Fibroblast of skin of left biceps (primary cell): ENCODE measurements at regions not wholly inside any gene's neighbourhood (a gene's known extent, or its start where the extent isn't known, plus 50 kb on each side); places are given as distances from the start of the nearest gene placed in this dataset.
"Not testable (repeated sequence)": the region's sequence is repeated elsewhere in the genome, so short reads cannot be mapped to it uniquely, and the experiment has no call there.

Experiments used
- DNase-seq, 2 experiments: peaks; one replicate each; pipeline ENCODE4 v3.0.0-alpha.2; 2013; ENCODE audit warnings: low read depth in 2 of 2

- no peak for DNase-seq
Observed at GRCh38 chr15:53843869-53844569, 84.6 kb upstream of the WDR72 start.

GRCh38 chr15:53843166-53843565 is 83.7 kb upstream of the WDR72 start:
- no peak for DNase-seq

GRCh38 chr15:53841651-53842050 is 82.2 kb upstream of the WDR72 start:
- no peak for DNase-seq

- DNase-seq = no peak
Observed at GRCh38 chr15:53840681-53841080, 81.2 kb upstream of the WDR72 start.

GRCh38 chr15:53837263-53837662 is 77.8 kb upstream of the WDR72 start:
- DNase-seq = no peak

GRCh38 chr15:53836618-53837017 is 77.2 kb upstream of the WDR72 start:
- no peak for DNase-seq

- DNase-seq = no peak
Observed at GRCh38 chr15:53835309-53835708, 75.8 kb upstream of the WDR72 start.

- no peak for DNase-seq
Observed at GRCh38 chr15:53834214-53834613, 74.8 kb upstream of the WDR72 start.

- DNase-seq = peak in 1 of 2 experiments; percentile 0
Observed at GRCh38 chr15:53833134-53833624, 73.7 kb upstream of the WDR72 start.

- no peak for DNase-seq
Observed at GRCh38 chr15:53831907-53832770, 72.7 kb upstream of the WDR72 start.

GRCh38 chr15:53830707-53831386 is 71.4 kb upstream of the WDR72 start:
- DNase-seq = no peak

- DNase-seq = no peak
Observed at GRCh38 chr15:53829923-53830459, 70.5 kb upstream of the WDR72 start.

- no peak for DNase-seq
Observed at GRCh38 chr15:53829471-53829870, 70.0 kb upstream of the WDR72 start.

- no peak for DNase-seq
Observed at GRCh38 chr15:53827355-53827754, 67.9 kb upstream of the WDR72 start.

- no peak for DNase-seq
Observed at GRCh38 chr15:53811530-53811929, 52.1 kb upstream of the WDR72 start.

- not testable (repeated sequence) for DNase-seq
Observed at GRCh38 chr15:53810306-53810705, 50.8 kb upstream of the WDR72 start.
